ENCODE measurements at regions not wholly inside any gene's neighbourhood (a gene's known extent, or its start where the extent isn't known, plus 50 kb on each side); places are given as distances from the start of the nearest gene placed in this dataset.
"Not testable (repeated sequence)": the region's sequence is repeated elsewhere in the genome, so short reads cannot be mapped to it uniquely, and the experiment has no call there.

DNA sequence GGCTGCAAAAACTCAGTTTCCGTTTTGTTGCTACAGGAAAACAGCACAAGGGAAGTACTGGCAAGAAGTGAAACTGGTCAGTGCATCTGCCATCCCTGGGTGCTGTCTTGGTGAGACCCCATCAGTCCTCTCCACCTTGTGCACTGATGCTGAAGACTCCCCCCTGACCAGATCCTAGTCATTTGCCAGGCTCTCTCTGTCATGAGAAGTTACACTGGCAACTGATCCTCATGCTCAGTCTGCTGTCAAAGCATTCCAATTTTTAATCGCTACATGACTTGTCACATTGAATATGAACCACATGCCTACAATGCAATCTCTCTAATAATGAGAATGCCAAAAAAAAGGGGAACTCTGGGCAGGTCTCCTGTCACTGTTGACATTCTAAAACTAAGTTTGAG lies 296.5 kb downstream of the ZIC1 start:
- ATAC-seq: no peak
- Histone ChIP-seq H3K27me3 (ENCODE audit: insufficient read depth in 3 of 3, low read length in 2 of 3) (no peaks in the 10 kb centered on the region), H3K9me3 (peaks cover 5% of the 10 kb centered on the region), H3K27ac (no peak overlapping the region), H3K4me1 (no peaks in the 10 kb centered on the region), H3K4me3 (no peak overlapping the region), H3K36me3 (ENCODE audit: insufficient read depth in 1 of 2, low read depth in 1 of 2) (no peaks in the 10 kb centered on the region)
- TF ChIP-seq, protein P1, sequence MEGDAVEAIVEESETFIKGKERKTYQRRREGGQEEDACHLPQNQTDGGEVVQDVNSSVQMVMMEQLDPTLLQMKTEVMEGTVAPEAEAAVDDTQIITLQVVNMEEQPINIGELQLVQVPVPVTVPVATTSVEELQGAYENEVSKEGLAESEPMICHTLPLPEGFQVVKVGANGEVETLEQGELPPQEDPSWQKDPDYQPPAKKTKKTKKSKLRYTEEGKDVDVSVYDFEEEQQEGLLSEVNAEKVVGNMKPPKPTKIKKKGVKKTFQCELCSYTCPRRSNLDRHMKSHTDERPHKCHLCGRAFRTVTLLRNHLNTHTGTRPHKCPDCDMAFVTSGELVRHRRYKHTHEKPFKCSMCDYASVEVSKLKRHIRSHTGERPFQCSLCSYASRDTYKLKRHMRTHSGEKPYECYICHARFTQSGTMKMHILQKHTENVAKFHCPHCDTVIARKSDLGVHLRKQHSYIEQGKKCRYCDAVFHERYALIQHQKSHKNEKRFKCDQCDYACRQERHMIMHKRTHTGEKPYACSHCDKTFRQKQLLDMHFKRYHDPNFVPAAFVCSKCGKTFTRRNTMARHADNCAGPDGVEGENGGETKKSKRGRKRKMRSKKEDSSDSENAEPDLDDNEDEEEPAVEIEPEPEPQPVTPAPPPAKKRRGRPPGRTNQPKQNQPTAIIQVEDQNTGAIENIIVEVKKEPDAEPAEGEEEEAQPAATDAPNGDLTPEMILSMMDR (IDR thresholded peaks at IDR 0.05): no peak
- 38 to 77% (median 46%) methylated on average over 2 of the region's 2 CpGs for WGBS, 3 donors
- intact Hi-C loops (cut with DNase I): no loop called here
- DNase-seq: no peak

DNA sequence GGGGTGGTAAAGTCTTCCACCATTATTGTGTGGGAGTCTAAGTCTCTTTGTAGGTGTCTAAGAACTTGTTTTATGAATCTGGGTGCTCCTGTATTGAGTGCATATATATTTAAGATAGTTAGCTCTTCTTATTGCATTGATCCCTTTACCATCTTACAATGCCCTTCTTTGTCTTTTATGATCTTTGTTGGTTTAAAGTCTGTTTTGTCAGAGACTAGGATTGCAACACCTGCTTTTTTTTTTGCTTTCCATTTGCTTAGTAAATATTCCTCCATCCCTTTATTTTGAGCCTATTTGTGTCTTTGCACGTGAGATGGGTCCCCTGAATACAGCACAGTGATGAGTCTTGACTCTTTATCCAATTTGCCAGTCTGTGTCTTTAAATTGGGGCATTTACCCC lies 301.6 kb downstream of the ZIC1 start:
- H3K27me3 ChIP-seq (ENCODE audit: insufficient read depth in 3 of 3, low read length in 2 of 3); H3K36me3 ChIP-seq (ENCODE audit: insufficient read depth in 1 of 2, low read depth in 1 of 2); H3K9me3 ChIP-seq; DNase-seq; H3K4me1 ChIP-seq; H3K4me3 ChIP-seq; intact Hi-C loops (cut with DNase I); H3K27ac ChIP-seq; ATAC-seq: not testable (repeated sequence)
- WGBS, 3 donors: 86 to 94% (median 92%) methylated on average over 1 of the region's 1 CpG

DNA sequence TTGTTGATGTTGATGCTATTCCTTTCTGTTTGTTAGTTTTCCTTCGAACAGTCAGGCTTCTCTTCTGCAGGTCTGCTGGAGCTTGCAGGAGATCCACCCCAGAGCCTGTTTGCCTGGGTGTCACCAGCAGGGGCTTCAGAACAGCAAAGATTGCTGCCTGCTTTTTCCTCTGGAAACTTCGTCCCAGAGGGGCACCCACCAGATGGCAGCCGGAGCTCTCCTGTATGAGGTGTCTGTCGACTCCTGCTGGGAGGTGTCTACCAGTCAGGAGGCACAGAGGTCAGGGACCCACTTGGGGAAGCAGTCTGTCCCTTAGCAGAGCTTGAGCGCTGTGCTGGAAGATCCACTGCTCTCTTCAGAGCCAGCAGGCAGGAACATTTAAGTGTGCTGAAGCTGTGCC lies 303.2 kb downstream of the ZIC1 start:
- H3K27me3 ChIP-seq (ENCODE audit: insufficient read depth in 3 of 3, low read length in 2 of 3): no peaks in the 10 kb centered on the region
- no peak overlapping the region for H3K27ac ChIP-seq
- intact Hi-C loops (cut with DNase I): no loop called here
- H3K36me3 ChIP-seq (ENCODE audit: insufficient read depth in 1 of 2, low read depth in 1 of 2): no peaks in the 10 kb centered on the region
- DNase-seq (no peak), ATAC-seq (no peak)
- H3K4me1 ChIP-seq: no peaks in the 10 kb centered on the region
- H3K9me3 ChIP-seq: peaks cover 5% of the 10 kb centered on the region
- TF ChIP-seq, protein P1 (IDR thresholded peaks at IDR 0.05): no peak
- 82 to 91% (median 87%) methylated on average over 5 of the region's 5 CpGs for WGBS, 3 donors
- no peak overlapping the region for H3K4me3 ChIP-seq

DNA sequence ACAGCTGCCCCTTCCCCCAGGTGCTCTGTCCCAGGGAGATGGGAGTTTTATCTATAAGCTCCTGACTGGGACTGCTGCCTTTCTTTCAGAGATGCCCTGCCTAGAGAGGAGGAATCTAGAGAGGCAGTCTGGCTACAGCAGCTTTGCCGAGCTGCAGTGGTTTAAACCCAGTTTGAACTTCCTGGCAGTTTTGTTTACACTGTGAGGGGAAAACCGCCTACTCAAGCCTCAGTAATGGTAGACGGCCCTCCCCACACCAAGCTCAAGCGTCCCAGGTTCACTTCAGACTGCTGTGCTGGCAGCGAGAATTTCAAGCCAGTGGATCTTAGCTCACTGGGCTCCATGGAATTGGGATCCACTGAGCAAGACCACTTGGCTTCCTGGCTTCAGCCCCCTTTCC lies 303.6 kb downstream of the ZIC1 start:
- DNase-seq; H3K27ac ChIP-seq; H3K36me3 ChIP-seq (ENCODE audit: insufficient read depth in 1 of 2, low read depth in 1 of 2); H3K9me3 ChIP-seq; H3K27me3 ChIP-seq (ENCODE audit: insufficient read depth in 3 of 3, low read length in 2 of 3); intact Hi-C loops (cut with DNase I); H3K4me3 ChIP-seq; H3K4me1 ChIP-seq; ATAC-seq: not testable (repeated sequence)
- WGBS, 3 donors: 80 to 84% (median 84%) methylated on average over 5 of the region's 5 CpGs

DNA sequence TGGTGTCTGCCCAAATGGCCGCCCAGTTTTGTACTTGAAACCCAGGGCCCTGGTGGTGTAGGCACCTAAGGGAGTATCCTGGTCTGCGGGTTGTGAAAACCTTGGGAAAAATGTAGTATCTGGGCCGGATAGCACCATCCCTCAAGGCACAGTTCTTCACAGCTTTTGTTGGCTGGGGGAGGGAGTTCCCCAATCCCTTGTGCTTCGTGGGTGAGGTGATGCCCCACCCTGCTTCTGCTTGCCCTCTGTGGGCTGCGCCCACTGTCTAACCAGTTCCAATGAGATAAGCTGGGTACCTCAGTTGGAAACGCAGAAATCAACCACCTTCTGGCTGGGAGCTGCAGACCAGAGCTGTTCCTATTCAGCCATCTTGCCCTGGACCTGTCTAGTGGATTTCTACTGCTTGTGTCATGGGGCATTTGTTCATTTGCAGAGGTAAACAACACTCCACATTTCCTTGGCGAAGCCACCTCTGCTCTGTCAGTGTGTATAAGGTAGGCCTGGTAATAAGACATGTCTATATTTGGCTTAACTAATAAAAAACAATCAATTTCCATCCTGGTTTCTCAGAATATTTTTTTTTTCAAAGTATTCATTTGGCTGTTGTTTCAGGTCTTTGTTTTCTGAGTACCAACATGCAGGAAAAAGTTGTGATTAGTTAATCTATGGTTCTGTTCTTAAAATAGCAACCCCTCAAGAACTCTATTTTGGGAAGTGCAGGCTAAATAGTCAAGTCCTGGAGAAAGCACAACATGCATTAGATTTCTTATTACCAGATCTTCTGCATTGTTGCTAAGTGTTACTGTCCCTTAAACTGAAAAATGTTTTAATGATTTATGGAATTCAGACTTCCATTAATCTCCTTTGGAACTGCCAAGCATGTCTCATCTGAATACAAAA lies 304.3 kb downstream of the ZIC1 start:
- ATAC-seq (no peak), DNase-seq (no peak)
- 95 to 96% (median 96%) methylated on average over 7 of the region's 7 CpGs for WGBS, 3 donors
- TF ChIP-seq, protein P1 (IDR thresholded peaks at IDR 0.05): no peak
- no peaks in the 10 kb centered on the region for H3K27me3 ChIP-seq (ENCODE audit: insufficient read depth in 3 of 3, low read length in 2 of 3)
- H3K9me3 ChIP-seq: peaks cover 5% of the 10 kb centered on the region
- no peaks in the 10 kb centered on the region for H3K4me1 ChIP-seq
- H3K27ac ChIP-seq: no peak overlapping the region
- intact Hi-C loops (cut with DNase I): no loop called here
- no peaks in the 10 kb centered on the region for H3K36me3 ChIP-seq (ENCODE audit: insufficient read depth in 1 of 2, low read depth in 1 of 2)
- no peak overlapping the region for H3K4me3 ChIP-seq
